ENCODE measurements at regions not wholly inside any gene's neighbourhood (a gene's known extent, or its start where the extent isn't known, plus 50 kb on each side); places are given as distances from the start of the nearest gene placed in this dataset.

DNA sequence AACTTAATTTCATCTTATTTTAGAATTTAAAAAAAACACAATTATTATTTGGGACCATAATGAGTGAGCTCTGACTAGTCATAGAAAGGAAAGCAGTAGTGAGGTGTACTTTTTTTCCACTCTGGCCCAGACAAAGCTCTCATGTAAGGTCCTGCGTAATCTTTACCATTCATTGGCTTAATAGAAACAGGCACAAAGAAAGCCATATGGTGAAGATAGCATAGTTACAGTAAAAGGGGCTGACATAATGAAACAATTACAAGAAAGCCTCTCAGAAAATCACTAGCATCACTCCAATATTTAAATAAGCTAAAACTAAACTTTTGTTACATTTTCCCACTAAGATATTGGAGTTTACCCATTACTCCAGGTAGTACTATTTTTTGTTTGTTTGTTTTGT lies 384.6 kb upstream of the ALCAM start:
- Histone ChIP-seq H2BK5ac (ENCODE audit: insufficient read length, low read length) (no peak overlapping the region), H3K27ac (ENCODE audit: insufficient read length, low read depth, low read length) (no peak overlapping the region), H3K18ac (ENCODE audit: insufficient read length, low read depth, low read length) (no peak overlapping the region), H2AFZ (ENCODE audit: low read length) (no peak overlapping the region), H4K20me1 (ENCODE audit: control insufficient read depth, insufficient read depth, insufficient read length) (no peaks in the 10 kb centered on the region), H4K91ac (ENCODE audit: insufficient read length, low read depth, low read length) (no peak overlapping the region), H2BK20ac (ENCODE audit: low read depth, low read length, poor library complexity, severe bottlenecking) (no peak overlapping the region), H3K4me1 (ENCODE audit: insufficient read depth, low read length) (no peaks in the 10 kb centered on the region), H3K79me2 (ENCODE audit: insufficient read depth, low read length) (no peaks in the 10 kb centered on the region), H3K27me3 (ENCODE audit: insufficient read depth, low read length) (no peaks in the 10 kb centered on the region), H2BK12ac (ENCODE audit: insufficient read length, low read depth, low read length) (no peak overlapping the region), H3K23ac (ENCODE audit: insufficient read length, low read depth, low read length) (no peak overlapping the region), H3K56ac (ENCODE audit: insufficient read length, low read depth, low read length) (no peak overlapping the region), H2BK15ac (ENCODE audit: low read depth, low read length) (no peak overlapping the region), H3K9me3 (ENCODE audit: control insufficient read depth, low read depth, low read length) (no peaks in the 10 kb centered on the region), H3T11ph (ENCODE audit: low read length) (no peak overlapping the region), H3K14ac (ENCODE audit: insufficient read depth, low read length) (no peak overlapping the region), H4K8ac (replicated peaks; ENCODE audit: insufficient read length, low read depth, low read length) (no peak overlapping the region), H3K9ac (ENCODE audit: extremely low read depth, insufficient read length, low read length) (no peak overlapping the region), H3K4ac (ENCODE audit: low read depth, low read length) (no peak overlapping the region), H4K5ac (ENCODE audit: insufficient read length, low read depth, low read length) (no peak overlapping the region), H3K23me2 (ENCODE audit: insufficient read length, low read depth, low read length, poor library complexity, severe bottlenecking) (no peaks in the 10 kb centered on the region), H2AK5ac (ENCODE audit: insufficient read length, low read length) (no peak overlapping the region), H3K79me1 (ENCODE audit: insufficient read depth, low read depth, low read length, poor library complexity, severe bottlenecking) (no peaks in the 10 kb centered on the region), H2BK120ac (ENCODE audit: low read depth, low read length, poor library complexity, severe bottlenecking) (no peak overlapping the region), H3K4me2 (ENCODE audit: insufficient read depth, insufficient read length, low read length) (no peak overlapping the region)
- no peak overlapping the region for H3K4me3 Mint-ChIP-seq
- H3K4me1 Mint-ChIP-seq = no peaks in the 10 kb centered on the region
- H3K9me3 Mint-ChIP-seq = peaks cover 3 to 5% of the 10 kb centered on the region in 2 experiments; a peak in 3 of 5 replicates
- DNase-seq = no peak
- H3K27ac Mint-ChIP-seq = no peak overlapping the region
- no peaks in the 10 kb centered on the region for H3K27me3 Mint-ChIP-seq (ENCODE audit: low read depth)
- no CpG with 5 or more reads among the region's 1 CpG for WGBS (ENCODE audit: extremely low coverage, insufficient read length, low lambda C conversion rate)
- H3K36me3 Mint-ChIP-seq (ENCODE audit: insufficient read depth in 1 of 3, low read depth in 3 of 3) = peaks cover 0 to 7% (median 0%) of the 10 kb centered on the region in 3 experiments; a peak in 2 of 7 replicates
- TF ChIP-seq, protein P1, sequence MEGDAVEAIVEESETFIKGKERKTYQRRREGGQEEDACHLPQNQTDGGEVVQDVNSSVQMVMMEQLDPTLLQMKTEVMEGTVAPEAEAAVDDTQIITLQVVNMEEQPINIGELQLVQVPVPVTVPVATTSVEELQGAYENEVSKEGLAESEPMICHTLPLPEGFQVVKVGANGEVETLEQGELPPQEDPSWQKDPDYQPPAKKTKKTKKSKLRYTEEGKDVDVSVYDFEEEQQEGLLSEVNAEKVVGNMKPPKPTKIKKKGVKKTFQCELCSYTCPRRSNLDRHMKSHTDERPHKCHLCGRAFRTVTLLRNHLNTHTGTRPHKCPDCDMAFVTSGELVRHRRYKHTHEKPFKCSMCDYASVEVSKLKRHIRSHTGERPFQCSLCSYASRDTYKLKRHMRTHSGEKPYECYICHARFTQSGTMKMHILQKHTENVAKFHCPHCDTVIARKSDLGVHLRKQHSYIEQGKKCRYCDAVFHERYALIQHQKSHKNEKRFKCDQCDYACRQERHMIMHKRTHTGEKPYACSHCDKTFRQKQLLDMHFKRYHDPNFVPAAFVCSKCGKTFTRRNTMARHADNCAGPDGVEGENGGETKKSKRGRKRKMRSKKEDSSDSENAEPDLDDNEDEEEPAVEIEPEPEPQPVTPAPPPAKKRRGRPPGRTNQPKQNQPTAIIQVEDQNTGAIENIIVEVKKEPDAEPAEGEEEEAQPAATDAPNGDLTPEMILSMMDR (conservative IDR thresholded peaks at IDR 0.05) = no peak
